HCT116 (cell line): ENCODE measurements at regions not wholly inside any gene's neighbourhood (a gene's known extent, or its start where the extent isn't known, plus 50 kb on each side); places are given as distances from the start of the nearest gene placed in this dataset.

Experiments used
- ATAC-seq: fragments of 200-7000 bp; cut with Tn5 transposase; 2 replicates; pipeline ENCODE4 v1.9.1; 2020; ENCODE audit warnings: mild to moderate bottlenecking, moderate library complexity
- BruUV-seq: library from RNA; stranded (reverse); fragments of 400-500 nt; replicated peaks from 2 replicates; lab custom pipeline; 2021; lab: Mats Ljungman, UMichigan
- CTCF ChIA-PET: fragments of 300-600 bp; sonication (Branson Sonifier 250); formaldehyde crosslinking; loops from one replicate; lab custom pipeline; 2021; ENCODE audit warnings: antibody characterized with exemption; lab: Charles Lee
- POLR2A ChIA-PET: fragments of 300-600, 350-600 bp; sonication (Branson Sonifier 250); formaldehyde crosslinking; loops from one replicate; lab custom pipeline; 2021; ENCODE audit warnings: antibody characterized with exemption; lab: Charles Lee
- RAD21 ChIA-PET, 2 experiments: fragments of 300-600 bp; sonication (Branson Sonifier 250); formaldehyde crosslinking; loops; one replicate each; lab custom pipeline; 2023; ENCODE audit warnings: low total read pairs in 2 of 2; ENCODE audit not compliant: uncharacterized antibody in 2 of 2, unreplicated experiment in 2 of 2, low non-redundant PET in 1 of 2; lab: Charles Lee
- DNase-seq: peaks from one replicate; pipeline ENCODE4 v3.0.0-alpha.2; 2010; ENCODE audit warnings: low read depth, low spot score
- H2AFZ ChIP-seq: fragments of 200-600 bp; shearing (Covaris generic), sonication (generic); 2 replicates; pipeline ENCODE4 v1.6.1; 2017; ENCODE audit warnings: low read depth, mixed run types, mixed read lengths, antibody characterized with exemption, low read length; ENCODE audit not compliant: poor library complexity, severe bottlenecking
- H3K27ac ChIP-seq: 2 replicates; pipeline ENCODE4 v1.5.1; 2012; ENCODE audit warnings: low read depth, low read length
- H3K27me3 ChIP-seq: fragments of 200-600 bp; sonication (generic); 2 replicates; pipeline ENCODE4 v1.6.1; 2016; ENCODE audit warnings: mixed run types, low read length, mixed read lengths; ENCODE audit not compliant: insufficient read depth
- H3K36me3 ChIP-seq, 2 experiments: fragments of 200-500 bp in 1 of 2; fragments of 200-600 bp in 1 of 2; sonication (Bioruptor generic) in 1 of 2; sonication (generic) in 1 of 2; 2 replicates each; pipeline versions ENCODE4 v1.5.1 to v1.6.1; 2014 to 2016; ENCODE audit warnings: low read length in 2 of 2, inconsistent platforms in 1 of 2, mixed read lengths in 1 of 2, mixed run types in 1 of 2; ENCODE audit not compliant: insufficient read depth in 2 of 2, control insufficient read depth in 1 of 2
- H3K4me1 ChIP-seq, 2 experiments: fragments of 200-600 bp in 1 of 2; sonication (generic) in 1 of 2; 2 replicates each; pipeline versions ENCODE4 v1.5.1 to v1.6.1; 2012 to 2017; ENCODE audit warnings: low read length in 2 of 2, inconsistent platforms in 1 of 2, mild to moderate bottlenecking in 1 of 2, mixed read lengths in 1 of 2, mixed run types in 1 of 2, moderate library complexity in 1 of 2; ENCODE audit not compliant: insufficient read depth in 2 of 2, control insufficient read depth in 1 of 2
- H3K4me2 ChIP-seq: fragments of 200-600 bp; sonication (generic); 2 replicates; pipeline ENCODE4 v1.6.1; 2017; ENCODE audit warnings: mixed run types, low read length, mixed read lengths
- H3K4me3 ChIP-seq, 2 experiments: fragments of 200-600 bp in 1 of 2; sonication (generic) in 1 of 2; replicated peaks in 1 of 2; 2 replicates each; pipeline ENCODE4 v1.5.1; 2011 to 2016; ENCODE audit warnings: low read length in 2 of 2, control low read depth in 1 of 2, low read depth in 1 of 2, mild to moderate bottlenecking in 1 of 2, mixed read lengths in 1 of 2, mixed run types in 1 of 2
- H3K79me2 ChIP-seq: fragments of 200-600 bp; sonication (generic); 2 replicates; pipeline ENCODE4 v1.6.1; 2017; ENCODE audit warnings: mild to moderate bottlenecking, mixed run types, low read length, moderate library complexity, mixed read lengths; ENCODE audit not compliant: insufficient read depth
- H3K9ac ChIP-seq: fragments of 200-600 bp; sonication (generic); 2 replicates; pipeline ENCODE4 v1.6.1; 2016; ENCODE audit warnings: low read length, mixed read lengths
- H3K9me2 ChIP-seq: fragments of 200-600 bp; sonication (generic), shearing (Covaris generic); 2 replicates; pipeline ENCODE4 v1.6.1; 2017; ENCODE audit warnings: mixed run types, mild to moderate bottlenecking, moderate library complexity; ENCODE audit not compliant: insufficient read depth
- H3K9me3 ChIP-seq, 2 experiments: fragments of 200-500 bp in 1 of 2; fragments of 200-600 bp in 1 of 2; sonication (Bioruptor generic) in 1 of 2; sonication (generic) in 1 of 2; 2 replicates each; pipeline ENCODE4 v1.6.1; 2014 to 2017; ENCODE audit warnings: low read length in 2 of 2, mixed read lengths in 2 of 2, inconsistent platforms in 1 of 2, low read depth in 1 of 2, mild to moderate bottlenecking in 1 of 2, mixed run types in 1 of 2, moderate library complexity in 1 of 2; ENCODE audit not compliant: control insufficient read depth in 1 of 2, insufficient read depth in 1 of 2
- H4K20me1 ChIP-seq: fragments of 200-600 bp; sonication (generic), shearing (Covaris generic); 2 replicates; pipeline ENCODE4 v1.6.1; 2017; ENCODE audit warnings: mixed run types, mild to moderate bottlenecking, moderate library complexity; ENCODE audit not compliant: insufficient read depth
- ATF3 ChIP-seq: IDR thresholded peaks from 2 replicates; pipeline ENCODE4 v1.6.1; 2012
- CBX3 ChIP-seq: IDR thresholded peaks from 2 replicates; pipeline ENCODE4 v1.6.1; 2012; ENCODE audit warnings: low read depth
- CEBPB ChIP-seq: IDR thresholded peaks from 2 replicates; pipeline ENCODE4 v1.6.1; 2012; ENCODE audit warnings: low read depth
- CTCF ChIP-seq, 3 experiments: fragments of 200-600 bp in 1 of 3; sonication (generic) in 1 of 3; IDR thresholded peaks in 2 of 3; conservative IDR thresholded peaks in 1 of 3; 2 replicates each; pipeline ENCODE4 v1.5.1; 2012 to 2017; ENCODE audit warnings: low read depth in 2 of 3, low read length in 2 of 3, antibody characterized with exemption in 1 of 3, borderline replicate concordance in 1 of 3, control low read depth in 1 of 3, mild to moderate bottlenecking in 1 of 3, mixed read lengths in 1 of 3, mixed run types in 1 of 3, moderate library complexity in 1 of 3; ENCODE audit not compliant: insufficient read depth in 1 of 3
- EGR1 ChIP-seq: IDR thresholded peaks from 2 replicates; pipeline ENCODE4 v1.6.1; 2012; ENCODE audit warnings: low read depth
- ELF1 ChIP-seq: IDR thresholded peaks from 2 replicates; pipeline ENCODE4 v1.6.1; 2012; ENCODE audit warnings: low read depth, borderline replicate concordance
- EZH2 ChIP-seq: fragments of 200-600 bp; sonication (generic); IDR thresholded peaks from 2 replicates; pipeline ENCODE4 v1.6.1; 2017; ENCODE audit warnings: antibody characterized with exemption, mixed run types
- EZH2phosphoT487 ChIP-seq: fragments of 200-600 bp; IDR thresholded peaks from 2 replicates; pipeline ENCODE4 v1.6.1; 2018; ENCODE audit warnings: antibody characterized with exemption, borderline replicate concordance
- FOSL1 ChIP-seq: IDR thresholded peaks from 2 replicates; pipeline ENCODE4 v1.6.1; 2012; ENCODE audit warnings: low read depth
- MAX ChIP-seq: IDR thresholded peaks from 2 replicates; pipeline ENCODE4 v1.6.1; 2012
- POLR2A ChIP-seq: IDR thresholded peaks from 2 replicates; pipeline ENCODE4 v1.7.0; 2011; ENCODE audit warnings: borderline replicate concordance; ENCODE audit not compliant: insufficient read depth, insufficient read length; ENCODE audit errors: extremely low read depth
- POLR2AphosphoS5 ChIP-seq: IDR thresholded peaks from 2 replicates; pipeline ENCODE4 v1.6.1; 2011; ENCODE audit warnings: mild to moderate bottlenecking, low read depth, low read length, moderate library complexity
- RAD21 ChIP-seq: IDR thresholded peaks from 2 replicates; pipeline ENCODE4 v1.6.1; 2012; ENCODE audit warnings: low read depth, mild to moderate bottlenecking
- REST ChIP-seq: IDR thresholded peaks from 2 replicates; pipeline ENCODE4 v1.6.1; 2012; ENCODE audit warnings: low read depth
- SP1 ChIP-seq: IDR thresholded peaks from 2 replicates; pipeline ENCODE4 v1.6.1; 2012; ENCODE audit warnings: low read depth
- SRF ChIP-seq: IDR thresholded peaks from 2 replicates; pipeline ENCODE4 v1.6.1; 2012; ENCODE audit warnings: low read depth
- TCF7L2 ChIP-seq: IDR thresholded peaks from 2 replicates; pipeline ENCODE4 v1.7.0; 2011; ENCODE audit warnings: borderline replicate concordance, inconsistent platforms; ENCODE audit not compliant: insufficient read depth, insufficient read length; ENCODE audit errors: extremely low read depth
- ZFX ChIP-seq: fragments of 450-650 bp; IDR thresholded peaks from 2 replicates; pipeline ENCODE4 v1.6.1; 2017
- ZNF274 ChIP-seq: fragments of 200-500 bp; sonication (Bioruptor generic); IDR thresholded peaks from 2 replicates; pipeline ENCODE4 v1.6.1; 2014; ENCODE audit warnings: mild to moderate bottlenecking, low read depth, low read length, inconsistent platforms
- intact Hi-C: fragments of 100-400 bp; cut with micrococcal nuclease; formaldehyde crosslinking; loops from 2 replicates; pipeline ENCODE4 v1.10.0; 2022
- TF ChIP-seq, protein P1 (sequence below): IDR thresholded peaks from 2 replicates; pipeline ENCODE4 v1.6.1; 2011; ENCODE audit warnings: mild to moderate bottlenecking, low read length, moderate library complexity; ENCODE audit not compliant: insufficient replicate concordance; ENCODE audit errors: extremely low read depth

- DNase-seq, result no peak
Measured at GRCh38 chr5:87526131-87526530, 113.4 kb upstream of the CCNH start.

More at GRCh38 chr5:87526131-87526530, 113.4 kb upstream of the CCNH start:
- no peak overlapping the region for H3K9ac ChIP-seq
- H3K27me3 ChIP-seq, result no peaks in the 10 kb centered on the region
- no peaks in the 10 kb centered on the region for H3K4me1 ChIP-seq
- ChIA-PET CTCF (no interaction called here), RAD21 (no interaction called here), POLR2A (no interaction called here)
- intact Hi-C loops, result no loop called here
- BruUV-seq, result no TSS peak
- no peak overlapping the region for H3K4me2 ChIP-seq
- H3K36me3 ChIP-seq, result no peaks in the 10 kb centered on the region
- H3K4me3 ChIP-seq, result no peak overlapping the region
- TF ChIP-seq ZNF274 (no peak), EGR1 (no peak), EZH2phosphoT487 (no peak), FOSL1 (no peak), ATF3 (no peak), POLR2A (no peak), SP1 (no peak), RAD21 (no peak), EZH2 (no peak), POLR2AphosphoS5 (no peak), ZFX (no peak), CEBPB (no peak), SRF (no peak), MAX (no peak), ELF1 (no peak), CTCF (IDR thresholded peaks at IDR 0.05 in 2 of 3, conservative IDR thresholded peaks at IDR 0.05 in 1 of 3; ENCODE audit: borderline replicate concordance in 1 of 3, insufficient read depth in 1 of 3, low read depth in 2 of 3, low read length in 2 of 3) (no peak), CBX3 (no peak), REST (no peak), TCF7L2 (no peak)
- TF ChIP-seq, protein P1, sequence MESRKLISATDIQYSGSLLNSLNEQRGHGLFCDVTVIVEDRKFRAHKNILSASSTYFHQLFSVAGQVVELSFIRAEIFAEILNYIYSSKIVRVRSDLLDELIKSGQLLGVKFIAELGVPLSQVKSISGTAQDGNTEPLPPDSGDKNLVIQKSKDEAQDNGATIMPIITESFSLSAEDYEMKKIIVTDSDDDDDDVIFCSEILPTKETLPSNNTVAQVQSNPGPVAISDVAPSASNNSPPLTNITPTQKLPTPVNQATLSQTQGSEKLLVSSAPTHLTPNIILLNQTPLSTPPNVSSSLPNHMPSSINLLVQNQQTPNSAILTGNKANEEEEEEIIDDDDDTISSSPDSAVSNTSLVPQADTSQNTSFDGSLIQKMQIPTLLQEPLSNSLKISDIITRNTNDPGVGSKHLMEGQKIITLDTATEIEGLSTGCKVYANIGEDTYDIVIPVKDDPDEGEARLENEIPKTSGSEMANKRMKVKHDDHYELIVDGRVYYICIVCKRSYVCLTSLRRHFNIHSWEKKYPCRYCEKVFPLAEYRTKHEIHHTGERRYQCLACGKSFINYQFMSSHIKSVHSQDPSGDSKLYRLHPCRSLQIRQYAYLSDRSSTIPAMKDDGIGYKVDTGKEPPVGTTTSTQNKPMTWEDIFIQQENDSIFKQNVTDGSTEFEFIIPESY, result no peak
- H4K20me1 ChIP-seq, result no peaks in the 10 kb centered on the region
- no peaks in the 10 kb centered on the region for H3K79me2 ChIP-seq
- no peak overlapping the region for H2AFZ ChIP-seq
- no peaks in the 10 kb centered on the region for H3K9me3 ChIP-seq
- H3K27ac ChIP-seq, result no peak overlapping the region
- ATAC-seq, result no peak
- no peaks in the 10 kb centered on the region for H3K9me2 ChIP-seq
